Body of pancreas (tissue), 4 donors: ENCODE measurements at regions not wholly inside any gene's neighbourhood (a gene's known extent, or its start where the extent isn't known, plus 50 kb on each side); places are given as distances from the start of the nearest gene placed in this dataset.

Experiments used
- CTCF ChIP-seq, 7 experiments: fragments of 450-650 bp in 4 of 7; fragments of 200-600 bp in 3 of 7; sonication (generic) in 3 of 7; IDR thresholded peaks; one replicate each; pipeline ENCODE4 v1.5.1; 2016 to 2019; ENCODE audit warnings: antibody characterized with exemption in 7 of 7
- POLR2A ChIP-seq, 3 donors: fragments of 450-650 bp; IDR thresholded peaks; one replicate each; pipeline ENCODE4 v1.6.1; 2016; ENCODE audit warnings: antibody characterized with exemption in 3 of 3, mild to moderate bottlenecking in 2 of 3

- TF ChIP-seq CTCF (IDR thresholded peaks at IDR 0.05) (no peak), POLR2A (IDR thresholded peaks at IDR 0.05) (no peak)
These were observed 518.7 kb downstream of the C4orf33 start for GRCh38 chr4:129614611-129615010.
